Stimulated activated naive CD4-positive, alpha-beta T cell (primary cell): ENCODE measurements at regions not wholly inside any gene's neighbourhood (a gene's known extent, or its start where the extent isn't known, plus 50 kb on each side); places are given as distances from the start of the nearest gene placed in this dataset.
"Not testable (repeated sequence)": the region's sequence is repeated elsewhere in the genome, so short reads cannot be mapped to it uniquely, and the experiment has no call there.

ENCODE experiments used
- DNase-seq, 6 experiments: peaks; one replicate each; lab custom pipeline; 2025; lab: John Stamatoyannopoulos, UW

- DNase-seq, result no peak
Measured at GRCh38 chr2:194100201-194100600, 1556.8 kb upstream of the SLC39A10 start.

GRCh38 chr2:194096402-194096801, 1560.6 kb upstream of the SLC39A10 start:
- DNase-seq, result no peak

DNA sequence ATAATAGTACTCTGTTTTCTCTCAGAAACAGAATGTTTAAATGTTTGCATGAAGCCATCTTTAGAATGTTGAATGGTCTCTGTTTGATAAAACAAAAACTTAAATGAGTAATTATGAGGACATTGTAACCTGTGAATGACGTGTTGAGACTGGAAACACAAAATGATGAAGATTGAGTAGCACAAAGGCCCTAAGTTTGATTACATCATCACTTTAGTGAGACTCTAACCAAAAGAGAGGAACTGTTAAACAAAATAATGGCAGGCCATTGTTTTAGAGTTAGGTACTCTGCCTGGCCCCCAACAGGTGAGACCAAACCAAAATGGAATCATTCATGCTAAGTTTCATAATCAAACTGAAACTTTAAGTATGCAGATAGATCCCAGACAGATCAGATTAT, 1561.7 kb upstream of the SLC39A10 start:
- no peak for DNase-seq

GRCh38 chr2:194090251-194090905, 1566.6 kb upstream of the SLC39A10 start:
- no peak for DNase-seq

- DNase-seq, result no peak
Measured at GRCh38 chr2:194087089-194087958, 1569.7 kb upstream of the SLC39A10 start.

DNA sequence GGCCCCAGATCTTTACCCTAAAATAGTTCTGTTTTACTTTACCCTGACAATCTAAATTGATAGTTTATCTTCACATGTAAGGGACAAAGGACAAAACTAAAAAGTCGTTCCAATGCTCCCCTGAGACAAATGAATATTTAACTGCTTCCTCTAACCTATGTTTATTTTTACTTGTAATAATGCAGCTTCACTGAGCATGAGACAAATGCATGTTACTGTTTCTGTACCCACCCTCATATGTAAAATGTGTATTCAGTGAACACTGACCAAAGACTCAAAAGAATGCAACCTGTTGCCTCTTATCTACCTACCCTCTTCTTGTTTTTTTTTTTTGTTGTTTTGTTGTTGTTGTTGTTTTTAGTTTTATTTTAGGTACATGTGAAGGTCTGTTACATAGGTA, 1570.9 kb upstream of the SLC39A10 start:
- DNase-seq, result no peak

- DNase-seq, result no peak
Measured at GRCh38 chr2:194079989-194080388, 1577.0 kb upstream of the SLC39A10 start.

DNA sequence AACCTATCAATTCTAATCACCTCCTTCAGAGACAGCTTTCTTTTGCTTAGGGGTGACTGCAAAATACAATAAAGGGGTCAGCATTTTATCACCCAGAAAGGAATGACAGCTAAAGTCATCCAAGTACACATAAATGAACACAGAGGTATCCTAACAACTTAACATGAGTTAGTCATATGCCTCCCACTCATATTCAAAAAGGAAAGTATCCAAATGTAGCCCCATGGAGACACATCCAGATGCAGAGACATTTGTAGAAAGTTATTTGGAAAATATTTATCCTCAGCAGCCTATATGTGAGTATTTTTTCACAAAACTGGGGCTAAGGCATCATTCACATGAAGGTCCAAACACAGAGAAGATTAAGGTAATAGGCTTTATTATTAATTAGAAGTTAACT, 1579.7 kb upstream of the SLC39A10 start:
- DNase-seq, result no peak

GRCh38 chr2:194062401-194062800, 1594.6 kb upstream of the SLC39A10 start:
- DNase-seq, result no peak

- DNase-seq, result no peak
Measured at GRCh38 chr2:194060269-194060668, 1596.8 kb upstream of the SLC39A10 start.

- DNase-seq, result no peak
Measured at GRCh38 chr2:194054313-194054712, 1602.7 kb upstream of the SLC39A10 start.

DNA sequence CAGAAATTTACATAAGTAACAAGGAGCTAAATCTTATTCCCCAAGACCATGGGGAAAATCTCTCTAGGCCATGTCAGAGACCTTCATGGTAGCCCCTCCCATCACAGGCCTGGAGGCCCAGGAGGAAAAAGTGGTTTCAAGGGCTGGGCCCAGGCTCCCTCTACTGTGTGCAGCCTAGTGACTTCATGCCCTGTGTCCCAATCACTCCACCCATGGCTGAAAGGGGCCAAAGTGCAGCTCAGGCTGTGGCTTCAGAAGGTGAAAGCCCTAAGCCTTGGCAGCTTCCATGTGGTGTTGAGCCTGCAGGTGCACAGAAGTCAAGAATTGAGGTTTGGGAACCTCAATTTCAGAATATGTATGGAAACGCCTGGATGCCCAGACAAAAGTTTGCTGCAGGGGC, 1612.7 kb upstream of the SLC39A10 start:
- no peak for DNase-seq

DNA sequence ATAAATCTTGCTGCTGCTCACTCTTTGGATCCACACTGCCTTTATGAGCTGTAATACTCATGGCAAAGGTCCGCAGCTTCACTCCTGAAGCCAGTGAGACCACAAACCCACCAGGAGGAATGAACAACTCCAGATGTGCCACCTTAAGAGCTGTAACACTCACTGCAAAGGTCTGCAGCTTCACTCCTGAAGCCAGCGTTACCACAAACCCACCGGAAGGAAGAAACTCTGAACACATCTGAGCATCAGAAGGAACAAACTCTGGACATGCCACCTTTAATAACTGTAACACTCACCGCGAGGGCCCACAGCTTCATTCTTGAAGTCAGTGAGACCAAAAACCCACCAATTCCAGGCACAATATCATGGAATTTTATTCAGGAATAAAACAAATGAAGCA, 1635.9 kb upstream of the SLC39A10 start:
- DNase-seq, result not testable (repeated sequence)

DNA sequence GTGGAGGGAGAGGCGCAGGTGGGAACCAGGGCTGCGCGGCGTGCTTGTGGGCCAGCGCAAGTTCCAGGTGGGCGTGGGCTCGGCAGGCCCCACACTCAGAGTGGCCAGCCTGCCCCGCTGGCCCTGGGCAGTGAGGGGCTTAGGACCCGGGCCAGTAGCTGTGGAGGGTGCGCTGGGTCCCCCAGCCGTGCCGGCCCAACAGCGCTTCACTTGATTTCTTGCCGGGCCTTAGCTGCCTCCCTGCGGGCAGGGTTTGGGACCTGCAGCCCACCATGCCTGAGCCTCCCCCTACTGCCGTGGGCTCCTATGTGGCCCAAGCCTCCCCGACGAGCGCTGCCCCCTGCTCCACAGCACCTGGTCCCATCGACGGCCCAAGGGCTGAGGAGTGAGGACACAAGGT, 1636.9 kb upstream of the SLC39A10 start:
- DNase-seq, result no peak

DNA sequence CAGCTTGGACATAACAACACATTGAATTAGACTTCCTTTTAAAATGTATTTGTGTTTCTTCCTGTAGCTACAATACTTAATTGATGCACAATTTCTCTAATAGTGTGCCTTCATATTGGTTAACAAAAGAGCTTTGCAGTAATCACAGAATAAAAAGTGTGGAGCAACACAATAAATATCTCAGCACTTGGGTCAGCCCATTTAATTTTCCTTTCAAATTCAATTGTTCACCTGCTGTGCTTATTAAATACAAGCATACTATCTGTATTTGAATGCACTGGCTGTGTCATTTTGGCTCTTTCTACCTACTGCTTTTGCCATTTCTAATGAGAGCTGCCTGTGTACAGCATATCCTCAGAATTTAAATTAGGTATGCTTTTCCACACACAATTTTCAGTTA, 1641.3 kb upstream of the SLC39A10 start:
- no peak for DNase-seq

DNA sequence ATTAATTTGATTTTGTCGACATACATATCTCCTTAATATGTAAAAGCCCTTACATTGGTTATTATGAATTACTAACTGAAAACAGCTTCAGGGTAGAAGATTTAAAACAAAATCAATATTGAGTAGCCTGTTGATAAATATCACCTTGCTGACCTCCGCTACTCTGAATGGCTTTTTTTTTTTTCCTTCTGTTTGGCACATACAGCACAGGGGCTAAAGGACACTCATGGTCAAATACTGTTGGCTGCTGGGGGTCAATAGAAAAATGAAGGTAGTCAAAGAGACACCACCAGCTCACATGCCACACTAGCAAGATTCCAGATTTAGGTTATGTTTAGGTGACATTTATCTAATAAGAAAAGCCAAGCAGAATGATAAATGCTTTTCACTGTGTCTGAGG, 1642.4 kb upstream of the SLC39A10 start:
- no peak for DNase-seq

- DNase-seq, result no peak
Measured at GRCh38 chr2:194004590-194005206, 1652.3 kb upstream of the SLC39A10 start.

- DNase-seq, result no peak
Measured at GRCh38 chr2:194003911-194004310, 1653.1 kb upstream of the SLC39A10 start.

DNA sequence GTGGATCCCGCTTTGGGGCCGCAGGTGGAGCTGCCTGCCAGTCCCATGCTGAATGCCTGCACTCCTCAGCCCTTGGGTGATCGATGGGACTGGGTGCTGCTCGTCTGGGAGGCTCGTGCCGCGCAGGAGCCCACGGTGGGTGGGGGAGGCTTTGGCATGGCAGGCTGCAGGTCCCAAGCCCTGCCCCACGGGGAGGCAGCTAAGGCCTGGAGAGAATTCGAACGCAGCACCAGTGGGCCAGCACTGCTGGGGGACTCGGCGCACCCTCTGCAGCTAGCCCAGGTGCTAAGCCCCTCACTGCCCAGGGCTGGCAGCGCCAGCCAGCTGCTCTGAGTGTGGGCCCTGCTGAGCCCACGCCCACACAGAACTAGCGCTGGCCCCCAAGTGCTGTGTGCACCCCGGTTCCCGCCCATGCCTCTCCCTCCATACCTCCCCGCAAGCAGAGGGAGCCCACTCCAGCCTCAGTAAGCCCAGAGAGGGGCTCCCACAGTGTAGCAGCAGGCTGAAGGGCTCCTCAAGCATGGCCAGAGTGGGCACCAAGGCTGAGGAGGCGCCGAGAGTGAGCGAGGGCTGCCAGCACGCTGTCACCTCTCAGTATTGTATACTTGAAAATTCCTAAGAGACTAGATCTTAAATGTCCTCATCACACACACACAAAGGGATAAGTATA, 1654.2 kb upstream of the SLC39A10 start:
- no peak for DNase-seq

DNA sequence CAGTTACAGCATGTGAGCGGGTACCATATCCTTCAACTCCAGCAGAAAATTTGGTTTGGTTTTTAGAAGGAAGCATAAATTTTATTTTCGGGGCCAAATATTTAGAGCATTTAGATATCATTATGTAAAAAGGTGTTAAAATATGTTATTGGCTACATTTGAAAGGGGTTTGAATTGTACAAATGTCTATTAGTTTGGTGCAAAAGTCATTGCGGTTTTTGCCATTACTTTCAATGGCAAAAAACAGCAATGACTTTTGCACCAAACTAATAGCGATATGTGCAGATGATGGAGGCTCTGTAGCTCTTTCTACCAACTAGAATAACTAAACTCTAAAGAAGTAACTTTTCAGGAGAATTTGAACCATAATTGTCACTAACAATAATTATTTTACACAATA, 1666.2 kb upstream of the SLC39A10 start:
- no peak for DNase-seq

DNA sequence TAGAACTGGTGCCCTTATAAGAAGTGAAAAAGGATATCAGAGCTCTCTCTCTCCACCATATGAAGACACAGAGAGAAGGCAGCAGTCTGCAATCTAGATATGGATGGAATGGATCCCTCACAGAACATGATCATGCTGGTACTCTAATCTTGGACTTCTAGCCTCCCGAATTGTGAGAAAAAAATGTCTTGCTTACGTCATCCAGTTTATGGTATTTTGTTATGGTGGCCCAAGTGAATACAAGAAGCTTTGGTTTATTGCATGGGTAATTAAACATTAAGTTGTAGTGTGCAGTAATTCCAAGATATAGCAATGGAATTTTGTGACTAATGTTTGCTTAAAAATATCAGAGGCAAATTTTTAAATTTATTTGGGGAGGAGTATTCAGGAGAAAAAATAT, 1667.4 kb upstream of the SLC39A10 start:
- DNase-seq, result no peak

DNA sequence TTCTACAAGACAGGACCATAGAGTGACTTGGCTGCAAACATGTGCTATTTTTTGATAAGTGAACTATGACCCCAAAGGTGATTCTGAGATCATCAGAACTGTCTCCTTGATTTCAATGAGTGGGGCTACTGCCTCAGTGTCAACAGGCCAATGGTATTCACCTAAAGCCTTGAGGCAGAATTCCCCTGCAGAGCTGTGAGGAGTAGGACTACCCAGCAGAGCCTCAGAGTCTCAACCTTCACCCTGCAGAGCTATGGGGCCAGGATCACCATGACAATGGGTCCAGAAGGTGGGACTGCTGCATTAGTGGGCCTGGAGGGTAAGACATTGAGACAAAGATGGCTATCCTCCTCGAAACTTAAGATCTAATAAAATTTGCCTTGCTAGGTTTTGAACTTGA, 1668.2 kb upstream of the SLC39A10 start:
- no peak for DNase-seq

DNA sequence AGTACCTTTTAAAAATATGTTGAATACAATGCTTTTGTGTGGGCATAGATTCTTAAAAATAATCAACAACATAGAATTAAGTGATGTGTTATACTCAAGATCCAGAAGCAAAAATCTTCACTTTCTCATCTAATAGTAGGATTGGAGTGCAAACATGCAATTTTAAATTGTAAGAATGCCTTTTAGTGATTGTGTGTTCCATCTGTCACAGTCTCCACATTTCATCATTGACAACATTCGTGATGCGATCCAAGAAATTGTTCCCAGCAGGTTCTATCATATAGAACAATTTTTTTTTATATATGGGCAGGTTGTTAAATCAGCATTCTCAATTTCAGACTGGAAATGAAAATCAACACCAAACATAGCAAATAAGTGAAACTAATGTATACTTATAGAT, 1671.8 kb upstream of the SLC39A10 start:
- no peak for DNase-seq
